Chondrocyte (in vitro differentiated cells): ENCODE measurements at regions not wholly inside any gene's neighbourhood (a gene's known extent, or its start where the extent isn't known, plus 50 kb on each side); places are given as distances from the start of the nearest gene placed in this dataset.
A peak's percentile ranks its signal among the peaks of the same experiment; 100 is the strongest.
"Not testable (repeated sequence)": the region's sequence is repeated elsewhere in the genome, so short reads cannot be mapped to it uniquely, and the experiment has no call there.

Source experiments
- DNase-seq: peaks from one replicate; pipeline ENCODE4 v3.0.0; 2021; ENCODE audit warnings: mixed read lengths, low spot score
- H3K27ac Mint-ChIP-seq: one replicate; pipeline ENCODE4 v1.8.0; 2021; ENCODE audit warnings: mild to moderate bottlenecking, moderate library complexity, mixed read lengths; ENCODE audit not compliant: unreplicated experiment
- H3K27me3 Mint-ChIP-seq: 2 replicates; pipeline ENCODE4 v1.8.0; 2021; ENCODE audit warnings: low read depth, mixed read lengths
- H3K36me3 Mint-ChIP-seq: 2 replicates; pipeline ENCODE4 v1.8.0; 2021; ENCODE audit warnings: low read depth, mixed read lengths
- H3K4me1 Mint-ChIP-seq: 2 replicates; pipeline ENCODE4 v1.8.0; 2021; ENCODE audit warnings: low read depth, mild to moderate bottlenecking, mixed read lengths
- H3K4me3 Mint-ChIP-seq: one replicate; pipeline ENCODE4 v1.8.0; 2021; ENCODE audit warnings: mild to moderate bottlenecking, moderate library complexity, mixed read lengths; ENCODE audit not compliant: unreplicated experiment
- H3K9me3 Mint-ChIP-seq: 2 replicates; pipeline ENCODE4 v1.8.0; 2021; ENCODE audit warnings: low read depth, mixed read lengths
- TF ChIP-seq, protein P1 (sequence below): fragments of 200-600 bp; sonication (generic); IDR thresholded peaks from 2 replicates; pipeline ENCODE4 v1.5.0; 2021; ENCODE audit warnings: antibody characterized with exemption, mild to moderate bottlenecking, moderate library complexity

DNA sequence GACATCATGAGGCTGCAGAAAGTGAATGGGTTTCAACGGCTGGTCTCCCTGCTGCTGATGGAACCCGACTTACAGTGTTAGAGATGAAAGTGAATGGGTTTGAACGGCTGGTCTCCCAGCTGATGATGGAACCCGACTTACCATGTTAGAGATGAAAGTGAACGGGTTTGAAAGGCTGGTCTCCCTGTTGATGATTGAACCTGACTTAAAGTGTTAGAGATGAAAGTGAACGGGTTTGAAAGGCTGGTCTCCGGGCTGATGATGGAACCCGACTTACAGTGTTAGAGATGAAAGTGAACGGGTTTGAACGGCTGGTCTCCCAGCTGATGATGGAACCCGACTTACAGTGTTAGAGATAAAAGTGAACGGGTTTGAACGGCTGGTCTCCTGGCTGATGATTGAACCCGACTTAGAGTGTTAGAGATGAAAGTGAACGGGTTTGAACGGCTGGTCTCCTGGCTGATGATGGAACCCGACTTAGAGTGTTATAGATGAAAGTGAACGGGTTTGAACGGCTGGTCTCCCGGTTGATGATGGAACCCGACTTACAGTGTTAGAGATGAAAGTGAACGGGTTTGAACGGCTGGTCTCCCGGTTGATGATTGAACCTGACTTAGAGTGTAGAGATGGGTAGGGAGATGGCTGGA is 76.1 kb upstream of the ALKAL2 start:
- Mint-ChIP-seq H3K36me3 (peaks cover 2% of the 10 kb centered on the region), H3K27me3 (no peaks in the 10 kb centered on the region), H3K4me1 (peaks cover 19% of the 10 kb centered on the region), H3K9me3 (peaks cover 4% of the 10 kb centered on the region), H3K27ac (no peak overlapping the region), H3K4me3 (no peak overlapping the region)
- no peak for DNase-seq
- TF ChIP-seq, protein P1, sequence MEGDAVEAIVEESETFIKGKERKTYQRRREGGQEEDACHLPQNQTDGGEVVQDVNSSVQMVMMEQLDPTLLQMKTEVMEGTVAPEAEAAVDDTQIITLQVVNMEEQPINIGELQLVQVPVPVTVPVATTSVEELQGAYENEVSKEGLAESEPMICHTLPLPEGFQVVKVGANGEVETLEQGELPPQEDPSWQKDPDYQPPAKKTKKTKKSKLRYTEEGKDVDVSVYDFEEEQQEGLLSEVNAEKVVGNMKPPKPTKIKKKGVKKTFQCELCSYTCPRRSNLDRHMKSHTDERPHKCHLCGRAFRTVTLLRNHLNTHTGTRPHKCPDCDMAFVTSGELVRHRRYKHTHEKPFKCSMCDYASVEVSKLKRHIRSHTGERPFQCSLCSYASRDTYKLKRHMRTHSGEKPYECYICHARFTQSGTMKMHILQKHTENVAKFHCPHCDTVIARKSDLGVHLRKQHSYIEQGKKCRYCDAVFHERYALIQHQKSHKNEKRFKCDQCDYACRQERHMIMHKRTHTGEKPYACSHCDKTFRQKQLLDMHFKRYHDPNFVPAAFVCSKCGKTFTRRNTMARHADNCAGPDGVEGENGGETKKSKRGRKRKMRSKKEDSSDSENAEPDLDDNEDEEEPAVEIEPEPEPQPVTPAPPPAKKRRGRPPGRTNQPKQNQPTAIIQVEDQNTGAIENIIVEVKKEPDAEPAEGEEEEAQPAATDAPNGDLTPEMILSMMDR = no peak

DNA sequence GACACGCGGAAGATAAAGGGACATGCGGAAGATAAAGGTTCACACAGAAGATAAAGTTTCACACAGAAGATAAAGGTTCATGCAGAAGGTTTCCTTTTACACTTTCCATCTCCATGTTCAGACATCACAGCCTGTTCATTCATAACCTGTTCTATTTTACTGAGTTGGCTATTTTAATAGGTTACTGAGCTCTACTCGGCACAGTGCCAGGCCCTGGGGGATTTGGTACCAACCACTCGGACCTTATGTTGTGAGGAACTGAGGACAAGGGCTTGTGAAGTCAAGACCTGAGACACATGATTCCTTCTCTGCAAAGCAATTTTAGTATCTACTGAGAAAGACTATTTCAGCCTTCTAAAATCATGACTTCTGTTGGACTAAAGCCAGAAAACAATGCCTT is 75.0 kb upstream of the ALKAL2 start:
- Mint-ChIP-seq H3K27ac (no peak overlapping the region), H3K4me1 (peaks cover 22% of the 10 kb centered on the region), H3K4me3 (no peak overlapping the region), H3K9me3 (peaks cover 4% of the 10 kb centered on the region), H3K27me3 (no peaks in the 10 kb centered on the region), H3K36me3 (peaks cover 2% of the 10 kb centered on the region)
- no peak for DNase-seq
- TF ChIP-seq, protein P1 = no peak

DNA sequence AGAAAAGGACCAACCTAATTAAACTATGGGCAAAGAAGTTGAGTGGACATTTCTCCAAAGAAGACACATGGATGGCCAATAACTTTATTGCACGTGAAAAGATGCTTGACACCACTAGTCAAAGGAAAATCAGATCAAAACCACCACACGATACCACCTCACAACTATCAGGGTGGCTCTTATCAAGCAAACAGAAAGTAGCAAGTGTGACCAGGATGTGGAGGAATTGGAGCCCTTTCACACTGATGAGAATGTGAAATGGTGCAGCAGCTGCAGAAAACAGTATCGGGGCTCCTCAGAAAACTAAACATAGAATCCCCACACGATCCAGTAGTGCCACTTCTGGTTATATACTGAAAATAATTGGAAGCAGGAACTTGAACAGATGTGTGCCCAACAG is 72.2 kb upstream of the ALKAL2 start:
- no peak overlapping the region for H3K27ac Mint-ChIP-seq
- no peaks in the 10 kb centered on the region for H3K27me3 Mint-ChIP-seq
- H3K4me3 Mint-ChIP-seq = no peak overlapping the region
- DNase-seq = no peak
- H3K4me1 Mint-ChIP-seq = peaks cover 29% of the 10 kb centered on the region
- TF ChIP-seq, protein P1 = no peak
- H3K36me3 Mint-ChIP-seq = peaks cover 4% of the 10 kb centered on the region
- H3K9me3 Mint-ChIP-seq = peaks cover 4% of the 10 kb centered on the region

DNA sequence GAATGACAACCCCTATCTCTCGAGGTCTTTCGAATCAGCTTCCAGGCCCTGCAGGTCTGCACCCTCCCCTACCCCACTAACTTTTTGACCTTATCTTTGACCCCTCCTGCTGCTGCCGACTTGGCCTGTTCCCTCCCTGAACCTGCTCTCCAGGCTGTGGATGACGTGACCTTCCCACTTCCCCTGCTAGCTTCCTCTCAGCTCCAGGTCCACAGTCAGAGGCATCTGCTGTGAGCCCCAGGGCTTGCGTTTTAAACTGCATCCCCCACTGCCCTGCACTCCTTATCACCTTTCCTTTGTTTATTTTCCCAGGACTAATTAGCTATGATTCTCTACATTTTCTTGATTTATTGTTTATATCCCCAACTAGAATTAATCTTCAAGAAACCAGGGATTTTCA is 71.2 kb upstream of the ALKAL2 start:
- Mint-ChIP-seq H3K4me3 (no peak overlapping the region), H3K27ac (no peak overlapping the region), H3K36me3 (peaks cover 4% of the 10 kb centered on the region), H3K27me3 (no peaks in the 10 kb centered on the region), H3K4me1 (peaks cover 40% of the 10 kb centered on the region), H3K9me3 (peaks cover 8% of the 10 kb centered on the region)
- TF ChIP-seq, protein P1 = no peak
- DNase-seq = no peak

DNA sequence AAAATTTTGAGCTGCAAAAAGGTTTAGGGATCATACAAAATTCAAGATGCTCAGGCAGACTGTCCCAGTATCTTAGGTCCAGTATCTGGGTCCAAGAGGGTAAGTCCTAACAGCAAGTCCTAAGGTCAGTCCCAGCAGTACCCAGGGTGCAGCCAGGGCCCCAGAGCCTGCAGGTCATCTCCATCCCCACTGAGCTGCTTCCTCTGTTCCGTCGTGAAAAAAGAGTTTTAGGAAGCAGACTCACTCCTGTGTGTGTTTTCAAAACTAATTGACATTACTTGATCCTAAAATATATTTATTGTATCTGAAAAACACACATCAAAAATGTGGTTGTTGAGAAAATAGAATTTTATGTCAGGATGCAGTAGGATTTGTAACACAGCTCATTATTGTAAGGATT is 69.9 kb upstream of the ALKAL2 start:
- no peaks in the 10 kb centered on the region for H3K27me3 Mint-ChIP-seq

DNA sequence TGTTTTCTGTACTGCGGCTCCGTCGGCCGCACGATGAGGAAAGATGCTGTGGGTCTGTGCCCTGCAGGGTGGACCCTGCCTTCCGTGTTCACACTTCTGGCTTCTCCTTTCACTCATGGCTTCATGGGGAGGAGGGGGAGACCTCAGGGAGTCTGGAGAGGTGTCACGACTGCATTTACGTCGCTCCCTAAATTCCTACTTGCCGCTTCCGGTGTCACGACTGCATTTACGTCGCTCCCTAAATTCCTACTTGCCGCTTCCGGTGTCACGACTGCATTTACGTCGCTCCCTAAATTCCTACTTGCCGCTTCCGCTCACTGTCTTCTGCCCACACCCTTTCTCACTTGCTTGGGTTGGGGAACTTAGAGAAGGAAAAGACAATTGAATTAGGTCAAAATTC is 68.4 kb upstream of the ALKAL2 start:
- H3K36me3 Mint-ChIP-seq, H3K27ac Mint-ChIP-seq, H3K27me3 Mint-ChIP-seq, H3K4me3 Mint-ChIP-seq, DNase-seq: not testable (repeated sequence)
- H3K4me1 Mint-ChIP-seq = peaks cover 62% of the 10 kb centered on the region
- peaks cover 13% of the 10 kb centered on the region for H3K9me3 Mint-ChIP-seq

More for the DNA sequence above, 69.9 kb upstream of the ALKAL2 start:
- TF ChIP-seq, protein P1 = no peak
- no peak for DNase-seq
- Mint-ChIP-seq H3K36me3 (peaks cover 4% of the 10 kb centered on the region), H3K4me3 (no peak overlapping the region), H3K4me1 (peaks cover 50% of the 10 kb centered on the region), H3K27ac (peak overlapping the region; percentile 47), H3K9me3 (peaks cover 12% of the 10 kb centered on the region)
